Breast epithelium (tissue), 3 donors: ENCODE measurements at regions not wholly inside any gene's neighbourhood (a gene's known extent, or its start where the extent isn't known, plus 50 kb on each side); places are given as distances from the start of the nearest gene placed in this dataset.
"Not testable (repeated sequence)": the region's sequence is repeated elsewhere in the genome, so short reads cannot be mapped to it uniquely, and the experiment has no call there.

Experiments
- POLR2AphosphoS5 ChIP-seq, 3 donors: sonication (generic); formaldehyde crosslinking; IDR thresholded peaks; one replicate each; pipeline ENCODE4 v1.6.1; 2017; ENCODE audit warnings: antibody characterized with exemption in 3 of 3
- TF ChIP-seq, protein P1 (sequence below), 3 donors: fragments of 450-650 bp; IDR thresholded peaks; one replicate each; pipeline ENCODE4 v1.5.1; 2016 to 2017; ENCODE audit warnings: antibody characterized with exemption in 3 of 3, mild to moderate bottlenecking in 3 of 3, moderate library complexity in 3 of 3

DNA sequence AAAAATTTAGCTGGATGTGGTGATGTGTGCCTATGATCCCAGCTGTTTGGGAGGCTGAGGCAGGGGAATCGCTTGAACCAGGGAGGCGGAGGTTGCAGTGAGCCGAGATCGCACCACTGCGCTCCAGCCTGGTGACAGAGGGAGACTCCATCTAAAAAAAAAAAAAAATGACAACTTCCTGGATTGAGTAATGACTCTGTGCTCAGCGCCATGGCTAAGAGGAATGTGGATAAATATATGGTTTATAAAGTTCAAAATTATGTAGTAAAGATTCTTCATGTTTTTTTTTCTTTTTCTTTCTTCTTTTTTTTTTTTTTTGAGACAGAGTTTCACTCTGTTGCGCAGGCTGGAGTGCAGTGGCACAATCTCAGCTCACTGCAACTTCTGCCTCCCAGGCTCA is 75.4 kb upstream of the FLT1 start:
- TF ChIP-seq, protein P1, sequence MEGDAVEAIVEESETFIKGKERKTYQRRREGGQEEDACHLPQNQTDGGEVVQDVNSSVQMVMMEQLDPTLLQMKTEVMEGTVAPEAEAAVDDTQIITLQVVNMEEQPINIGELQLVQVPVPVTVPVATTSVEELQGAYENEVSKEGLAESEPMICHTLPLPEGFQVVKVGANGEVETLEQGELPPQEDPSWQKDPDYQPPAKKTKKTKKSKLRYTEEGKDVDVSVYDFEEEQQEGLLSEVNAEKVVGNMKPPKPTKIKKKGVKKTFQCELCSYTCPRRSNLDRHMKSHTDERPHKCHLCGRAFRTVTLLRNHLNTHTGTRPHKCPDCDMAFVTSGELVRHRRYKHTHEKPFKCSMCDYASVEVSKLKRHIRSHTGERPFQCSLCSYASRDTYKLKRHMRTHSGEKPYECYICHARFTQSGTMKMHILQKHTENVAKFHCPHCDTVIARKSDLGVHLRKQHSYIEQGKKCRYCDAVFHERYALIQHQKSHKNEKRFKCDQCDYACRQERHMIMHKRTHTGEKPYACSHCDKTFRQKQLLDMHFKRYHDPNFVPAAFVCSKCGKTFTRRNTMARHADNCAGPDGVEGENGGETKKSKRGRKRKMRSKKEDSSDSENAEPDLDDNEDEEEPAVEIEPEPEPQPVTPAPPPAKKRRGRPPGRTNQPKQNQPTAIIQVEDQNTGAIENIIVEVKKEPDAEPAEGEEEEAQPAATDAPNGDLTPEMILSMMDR (IDR thresholded peaks at IDR 0.05) = not testable (repeated sequence)
- TF ChIP-seq POLR2AphosphoS5 (IDR thresholded peaks at IDR 0.05) = not testable (repeated sequence)
